H1 (cell line): ENCODE measurements at regions not wholly inside any gene's neighbourhood (a gene's known extent, or its start where the extent isn't known, plus 50 kb on each side); places are given as distances from the start of the nearest gene placed in this dataset.

Experiments
- CBX8 ChIP-seq: fragments of 300-800, 300-1000 bp; sonication (generic); IDR thresholded peaks from 2 replicates; pipeline ENCODE4 v1.7.1; 2016; ENCODE audit warnings: low read depth, low read length, borderline replicate concordance
- CHD1 ChIP-seq: IDR thresholded peaks from 2 replicates; pipeline ENCODE4 v1.6.1; 2012; ENCODE audit warnings: low read depth, low read length, improper control_type of control experiment
- CHD2 ChIP-seq: IDR thresholded peaks from 2 replicates; pipeline ENCODE4 v1.6.1; 2012; ENCODE audit warnings: low read length, improper control_type of control experiment
- JUN ChIP-seq: IDR thresholded peaks from 2 replicates; pipeline ENCODE4 v1.6.1; 2011; ENCODE audit warnings: low read depth, mild to moderate bottlenecking, improper control_type of control experiment, low read length
- TF ChIP-seq, protein P1 (sequence below): fragments of 300-600 bp; sonication (generic); IDR thresholded peaks from 2 replicates; pipeline ENCODE4 v1.7.1; 2012; ENCODE audit warnings: low read length, moderate library complexity, mild to moderate bottlenecking, inconsistent platforms; ENCODE audit not compliant: insufficient replicate concordance

DNA sequence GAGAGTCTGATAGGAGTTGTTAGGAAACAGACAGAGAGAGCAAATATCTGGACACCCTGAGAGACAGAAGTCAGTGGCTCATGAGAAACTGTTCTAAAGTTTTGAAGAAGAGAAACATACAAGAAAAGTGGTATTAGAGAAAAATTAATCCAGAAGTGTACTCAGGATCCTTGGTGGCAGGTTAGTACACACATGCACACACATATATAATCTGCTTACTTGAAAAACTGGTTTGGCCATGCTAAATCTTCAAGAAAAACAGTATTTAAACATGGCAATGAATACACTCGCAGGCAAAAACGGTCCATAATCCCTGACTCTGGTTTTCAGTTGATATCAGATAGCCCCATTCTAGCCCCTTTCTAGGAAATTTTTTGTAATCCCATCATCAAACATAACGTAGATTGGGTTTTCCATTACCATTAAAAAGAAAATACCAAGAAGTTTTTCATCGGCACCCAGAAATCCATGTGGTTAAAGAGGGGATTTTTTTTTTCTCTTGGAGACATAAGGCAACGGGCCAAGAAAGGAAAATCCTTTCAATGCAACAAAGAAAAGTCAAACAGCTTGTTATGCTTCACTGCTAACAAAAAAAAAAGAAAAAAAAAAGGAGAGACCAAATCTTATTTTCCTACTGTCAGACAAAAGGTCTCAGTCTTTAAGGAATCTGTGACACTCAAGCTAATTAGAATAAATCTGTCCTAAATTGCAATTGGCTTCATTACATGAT is 178.0 kb upstream of the MIR17HG start (continued):
- TF ChIP-seq CBX8 (no peak), CHD2 (no peak), JUN (no peak), CHD1 (no peak)
- TF ChIP-seq, protein P1, sequence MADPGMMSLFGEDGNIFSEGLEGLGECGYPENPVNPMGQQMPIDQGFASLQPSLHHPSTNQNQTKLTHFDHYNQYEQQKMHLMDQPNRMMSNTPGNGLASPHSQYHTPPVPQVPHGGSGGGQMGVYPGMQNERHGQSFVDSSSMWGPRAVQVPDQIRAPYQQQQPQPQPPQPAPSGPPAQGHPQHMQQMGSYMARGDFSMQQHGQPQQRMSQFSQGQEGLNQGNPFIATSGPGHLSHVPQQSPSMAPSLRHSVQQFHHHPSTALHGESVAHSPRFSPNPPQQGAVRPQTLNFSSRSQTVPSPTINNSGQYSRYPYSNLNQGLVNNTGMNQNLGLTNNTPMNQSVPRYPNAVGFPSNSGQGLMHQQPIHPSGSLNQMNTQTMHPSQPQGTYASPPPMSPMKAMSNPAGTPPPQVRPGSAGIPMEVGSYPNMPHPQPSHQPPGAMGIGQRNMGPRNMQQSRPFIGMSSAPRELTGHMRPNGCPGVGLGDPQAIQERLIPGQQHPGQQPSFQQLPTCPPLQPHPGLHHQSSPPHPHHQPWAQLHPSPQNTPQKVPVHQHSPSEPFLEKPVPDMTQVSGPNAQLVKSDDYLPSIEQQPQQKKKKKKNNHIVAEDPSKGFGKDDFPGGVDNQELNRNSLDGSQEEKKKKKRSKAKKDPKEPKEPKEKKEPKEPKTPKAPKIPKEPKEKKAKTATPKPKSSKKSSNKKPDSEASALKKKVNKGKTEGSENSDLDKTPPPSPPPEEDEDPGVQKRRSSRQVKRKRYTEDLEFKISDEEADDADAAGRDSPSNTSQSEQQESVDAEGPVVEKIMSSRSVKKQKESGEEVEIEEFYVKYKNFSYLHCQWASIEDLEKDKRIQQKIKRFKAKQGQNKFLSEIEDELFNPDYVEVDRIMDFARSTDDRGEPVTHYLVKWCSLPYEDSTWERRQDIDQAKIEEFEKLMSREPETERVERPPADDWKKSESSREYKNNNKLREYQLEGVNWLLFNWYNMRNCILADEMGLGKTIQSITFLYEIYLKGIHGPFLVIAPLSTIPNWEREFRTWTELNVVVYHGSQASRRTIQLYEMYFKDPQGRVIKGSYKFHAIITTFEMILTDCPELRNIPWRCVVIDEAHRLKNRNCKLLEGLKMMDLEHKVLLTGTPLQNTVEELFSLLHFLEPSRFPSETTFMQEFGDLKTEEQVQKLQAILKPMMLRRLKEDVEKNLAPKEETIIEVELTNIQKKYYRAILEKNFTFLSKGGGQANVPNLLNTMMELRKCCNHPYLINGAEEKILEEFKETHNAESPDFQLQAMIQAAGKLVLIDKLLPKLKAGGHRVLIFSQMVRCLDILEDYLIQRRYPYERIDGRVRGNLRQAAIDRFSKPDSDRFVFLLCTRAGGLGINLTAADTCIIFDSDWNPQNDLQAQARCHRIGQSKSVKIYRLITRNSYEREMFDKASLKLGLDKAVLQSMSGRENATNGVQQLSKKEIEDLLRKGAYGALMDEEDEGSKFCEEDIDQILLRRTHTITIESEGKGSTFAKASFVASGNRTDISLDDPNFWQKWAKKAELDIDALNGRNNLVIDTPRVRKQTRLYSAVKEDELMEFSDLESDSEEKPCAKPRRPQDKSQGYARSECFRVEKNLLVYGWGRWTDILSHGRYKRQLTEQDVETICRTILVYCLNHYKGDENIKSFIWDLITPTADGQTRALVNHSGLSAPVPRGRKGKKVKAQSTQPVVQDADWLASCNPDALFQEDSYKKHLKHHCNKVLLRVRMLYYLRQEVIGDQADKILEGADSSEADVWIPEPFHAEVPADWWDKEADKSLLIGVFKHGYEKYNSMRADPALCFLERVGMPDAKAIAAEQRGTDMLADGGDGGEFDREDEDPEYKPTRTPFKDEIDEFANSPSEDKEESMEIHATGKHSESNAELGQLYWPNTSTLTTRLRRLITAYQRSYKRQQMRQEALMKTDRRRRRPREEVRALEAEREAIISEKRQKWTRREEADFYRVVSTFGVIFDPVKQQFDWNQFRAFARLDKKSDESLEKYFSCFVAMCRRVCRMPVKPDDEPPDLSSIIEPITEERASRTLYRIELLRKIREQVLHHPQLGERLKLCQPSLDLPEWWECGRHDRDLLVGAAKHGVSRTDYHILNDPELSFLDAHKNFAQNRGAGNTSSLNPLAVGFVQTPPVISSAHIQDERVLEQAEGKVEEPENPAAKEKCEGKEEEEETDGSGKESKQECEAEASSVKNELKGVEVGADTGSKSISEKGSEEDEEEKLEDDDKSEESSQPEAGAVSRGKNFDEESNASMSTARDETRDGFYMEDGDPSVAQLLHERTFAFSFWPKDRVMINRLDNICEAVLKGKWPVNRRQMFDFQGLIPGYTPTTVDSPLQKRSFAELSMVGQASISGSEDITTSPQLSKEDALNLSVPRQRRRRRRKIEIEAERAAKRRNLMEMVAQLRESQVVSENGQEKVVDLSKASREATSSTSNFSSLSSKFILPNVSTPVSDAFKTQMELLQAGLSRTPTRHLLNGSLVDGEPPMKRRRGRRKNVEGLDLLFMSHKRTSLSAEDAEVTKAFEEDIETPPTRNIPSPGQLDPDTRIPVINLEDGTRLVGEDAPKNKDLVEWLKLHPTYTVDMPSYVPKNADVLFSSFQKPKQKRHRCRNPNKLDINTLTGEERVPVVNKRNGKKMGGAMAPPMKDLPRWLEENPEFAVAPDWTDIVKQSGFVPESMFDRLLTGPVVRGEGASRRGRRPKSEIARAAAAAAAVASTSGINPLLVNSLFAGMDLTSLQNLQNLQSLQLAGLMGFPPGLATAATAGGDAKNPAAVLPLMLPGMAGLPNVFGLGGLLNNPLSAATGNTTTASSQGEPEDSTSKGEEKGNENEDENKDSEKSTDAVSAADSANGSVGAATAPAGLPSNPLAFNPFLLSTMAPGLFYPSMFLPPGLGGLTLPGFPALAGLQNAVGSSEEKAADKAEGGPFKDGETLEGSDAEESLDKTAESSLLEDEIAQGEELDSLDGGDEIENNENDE = no peak
